Upper lobe of right lung (tissue), 1 donor: ENCODE measurements at regions not wholly inside any gene's neighbourhood (a gene's known extent, or its start where the extent isn't known, plus 50 kb on each side); places are given as distances from the start of the nearest gene placed in this dataset.

Source experiments
- ATAC-seq: fragments of 200-7000 bp; cut with Tn5 transposase; one replicate; pipeline ENCODE4 v1.9.1; 2020; ENCODE audit warnings: mild to moderate bottlenecking, moderate library complexity
- DNase-seq: peaks from one replicate; pipeline ENCODE4 v3.0.0-alpha.2; 2020
- H3K27ac ChIP-seq: fragments of 200-600 bp; one replicate; pipeline ENCODE4 v1.8.0; 2022
- H3K27me3 ChIP-seq: fragments of 200-600 bp; one replicate; pipeline ENCODE4 v1.8.0; 2022; ENCODE audit warnings: mild to moderate bottlenecking
- H3K36me3 ChIP-seq: fragments of 200-600 bp; one replicate; pipeline ENCODE4 v1.8.0; 2022
- H3K4me1 ChIP-seq: fragments of 200-600 bp; one replicate; pipeline ENCODE4 v1.8.0; 2022
- H3K4me3 ChIP-seq: fragments of 200-600 bp; one replicate; pipeline ENCODE4 v1.8.0; 2022; ENCODE audit warnings: mild to moderate bottlenecking
- H3K9me3 ChIP-seq: fragments of 200-600 bp; one replicate; pipeline ENCODE4 v1.8.0; 2022
- CTCF ChIP-seq: fragments of 200-600 bp; IDR thresholded peaks from one replicate; pipeline ENCODE4 v1.8.0; 2022; ENCODE audit warnings: antibody characterized with exemption
- intact Hi-C: fragments of 100-400 bp; cut with DNase I; formaldehyde crosslinking; loops from one replicate; pipeline ENCODE4 v1.11.0; 2022
- donor health status: DM: no; HTN: yes; CAD: no; lungs with severe emphysema.

GRCh38 chr6:105786890-105787655, 299.1 kb upstream of the PRDM1 start:
- H3K9me3 ChIP-seq = no peaks in the 10 kb centered on the region
- ATAC-seq = no peak
- no peak overlapping the region for H3K4me3 ChIP-seq
- no peak overlapping the region for H3K27ac ChIP-seq
- H3K36me3 ChIP-seq = no peaks in the 10 kb centered on the region
- no peaks in the 10 kb centered on the region for H3K4me1 ChIP-seq
- no peak for TF ChIP-seq CTCF
- no peaks in the 10 kb centered on the region for H3K27me3 ChIP-seq
- DNase-seq = no peak
- intact Hi-C loops = no loop called here

- intact Hi-C loops = no loop called here
- ATAC-seq = peak; percentile 60
- no peak for TF ChIP-seq CTCF
- Histone ChIP-seq H3K36me3 (no peaks in the 10 kb centered on the region), H3K9me3 (no peaks in the 10 kb centered on the region), H3K27me3 (no peaks in the 10 kb centered on the region), H3K4me3 (no peak overlapping the region), H3K4me1 (no peaks in the 10 kb centered on the region), H3K27ac (no peak overlapping the region)
- no peak for DNase-seq
Observed at GRCh38 chr6:105786449-105786848, 299.7 kb upstream of the PRDM1 start.

- H3K9me3 ChIP-seq = no peaks in the 10 kb centered on the region
- DNase-seq (no peak), ATAC-seq (peak; percentile 87)
- H3K27ac ChIP-seq = no peak overlapping the region
- TF ChIP-seq CTCF = no peak
- no peaks in the 10 kb centered on the region for H3K4me1 ChIP-seq
- intact Hi-C loops = no loop called here
- H3K4me3 ChIP-seq = no peak overlapping the region
- no peaks in the 10 kb centered on the region for H3K36me3 ChIP-seq
- H3K27me3 ChIP-seq = no peaks in the 10 kb centered on the region
Observed at GRCh38 chr6:105785066-105785811, 300.9 kb upstream of the PRDM1 start.

GRCh38 chr6:105784179-105784578, 302.0 kb upstream of the PRDM1 start:
- Histone ChIP-seq H3K4me3 (no peak overlapping the region), H3K4me1 (no peaks in the 10 kb centered on the region), H3K27ac (no peak overlapping the region), H3K36me3 (no peaks in the 10 kb centered on the region), H3K27me3 (no peaks in the 10 kb centered on the region), H3K9me3 (no peaks in the 10 kb centered on the region)
- intact Hi-C loops = no loop called here
- ATAC-seq (no peak), DNase-seq (no peak)
- TF ChIP-seq CTCF = no peak

- ATAC-seq = peak; percentile 58
- H3K27me3 ChIP-seq = no peaks in the 10 kb centered on the region
- H3K4me1 ChIP-seq = no peaks in the 10 kb centered on the region
- H3K27ac ChIP-seq = no peak overlapping the region
- TF ChIP-seq CTCF = no peak
- intact Hi-C loops = no loop called here
- H3K36me3 ChIP-seq = no peaks in the 10 kb centered on the region
- no peak for DNase-seq
- no peak overlapping the region for H3K4me3 ChIP-seq
- H3K9me3 ChIP-seq = no peaks in the 10 kb centered on the region
Observed at GRCh38 chr6:105783333-105783935, 302.7 kb upstream of the PRDM1 start.
